NCI-H510A (cell line): ENCODE measurements at regions not wholly inside any gene's neighbourhood (a gene's known extent, or its start where the extent isn't known, plus 50 kb on each side); places are given as distances from the start of the nearest gene placed in this dataset.

Source experiments
- DNase-seq: peaks from one replicate; lab custom pipeline; 2025; lab: John Stamatoyannopoulos, UW

- no peak for DNase-seq
Observed at GRCh38 chr11:69931060-69931910, 112.1 kb upstream of the FGF3 start.

DNA sequence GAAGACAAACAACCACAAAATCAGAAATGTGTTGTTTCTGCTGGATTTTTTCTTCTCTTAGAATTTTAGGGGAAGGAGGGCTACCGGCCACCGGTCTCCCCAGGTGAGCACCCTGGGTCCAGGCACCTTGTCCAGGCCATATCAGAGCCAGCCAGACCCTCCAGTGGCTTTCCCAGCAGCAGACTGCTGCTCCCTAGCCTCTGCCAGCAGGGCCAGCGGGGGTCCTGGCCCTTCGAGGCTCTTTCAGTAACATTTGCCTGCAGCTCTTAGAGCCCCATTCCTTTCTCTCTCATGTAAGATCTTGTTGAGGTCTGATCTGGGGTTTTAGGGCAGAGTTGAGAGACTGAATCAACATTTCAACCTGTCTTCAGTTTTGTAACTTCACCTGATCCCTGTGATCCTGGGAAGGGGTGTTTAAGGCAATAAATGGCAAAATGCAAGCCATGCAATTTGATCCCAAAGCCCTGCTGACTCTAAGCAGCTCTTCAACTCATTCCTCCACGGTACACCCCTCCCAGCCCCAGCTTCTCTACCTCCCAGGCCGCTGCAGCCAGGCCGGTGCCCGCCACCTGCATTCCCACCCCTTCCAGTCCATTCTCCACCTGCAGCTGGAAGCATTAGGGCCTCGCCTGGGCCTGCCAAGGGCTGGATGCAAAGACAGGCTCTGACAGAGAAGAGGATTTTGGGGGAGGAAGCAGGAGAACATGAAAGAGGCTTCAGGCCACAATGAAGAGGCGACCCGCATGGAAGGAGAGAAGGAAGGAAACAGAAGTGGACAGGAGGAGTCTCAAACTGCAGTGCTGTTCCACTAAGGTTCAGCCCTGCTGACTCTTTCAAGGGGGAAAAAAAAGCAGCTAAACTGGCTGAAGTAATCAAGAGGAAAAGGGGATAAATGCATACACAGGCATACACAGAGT is 113.0 kb upstream of the FGF3 start:
- DNase-seq = no peak

DNA sequence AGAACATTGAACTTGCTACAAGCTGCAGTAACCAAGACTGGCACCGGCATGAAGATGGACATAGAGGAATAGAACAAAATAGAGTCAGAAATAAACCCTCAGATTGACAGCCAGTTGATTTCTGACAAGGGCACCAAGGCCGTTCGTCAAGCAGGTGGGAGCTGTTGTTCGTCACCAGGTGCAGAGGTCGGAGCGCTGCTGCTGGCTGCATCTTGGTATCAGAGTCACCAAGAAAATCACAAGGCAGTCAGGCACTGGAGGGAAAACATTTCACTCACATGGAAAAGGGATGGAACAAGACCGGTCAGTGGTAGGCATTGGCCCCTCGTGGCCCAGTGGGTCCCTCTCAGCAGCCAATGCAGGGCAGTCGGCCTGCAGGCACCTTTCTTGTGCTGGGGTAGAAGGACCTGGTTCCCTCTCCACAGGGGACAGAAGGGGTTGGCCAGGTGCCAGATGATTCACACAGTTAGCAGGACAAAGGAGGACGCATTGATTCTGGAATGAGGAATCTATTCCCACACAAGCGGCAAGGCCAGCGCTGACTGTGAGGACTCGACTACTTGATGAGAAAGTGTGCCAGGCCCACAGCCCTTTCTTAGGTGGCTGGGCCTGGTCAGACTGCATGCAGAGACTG is 115.8 kb upstream of the FGF3 start:
- no peak for DNase-seq

DNA sequence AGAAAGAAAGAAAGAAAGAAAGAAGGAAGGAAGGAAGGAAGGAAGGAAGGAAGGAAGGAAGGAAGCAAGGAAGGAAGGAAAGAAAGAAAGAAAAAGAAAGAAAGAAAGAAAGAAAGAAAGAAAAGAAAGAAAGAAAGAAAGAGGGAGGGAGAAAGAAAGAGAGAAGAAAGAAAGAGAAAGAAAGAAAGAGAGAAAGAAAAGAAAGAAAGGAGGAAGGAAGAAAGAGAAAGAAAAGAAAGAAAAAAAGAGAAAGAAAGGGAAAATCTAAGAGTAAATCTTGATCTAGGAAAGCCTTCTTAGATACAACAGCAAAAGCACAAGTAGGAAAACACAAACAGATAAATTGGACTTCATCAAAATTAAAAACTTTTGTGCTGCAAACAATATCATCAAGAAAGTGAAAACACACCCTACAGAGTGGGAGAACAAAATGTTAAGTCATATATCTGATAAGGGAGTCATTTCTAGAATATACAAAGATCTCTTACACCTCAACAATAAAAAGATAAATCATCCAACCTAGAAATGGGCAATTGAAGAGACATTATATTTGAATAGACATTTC is 116.8 kb upstream of the FGF3 start:
- no peak for DNase-seq

DNA sequence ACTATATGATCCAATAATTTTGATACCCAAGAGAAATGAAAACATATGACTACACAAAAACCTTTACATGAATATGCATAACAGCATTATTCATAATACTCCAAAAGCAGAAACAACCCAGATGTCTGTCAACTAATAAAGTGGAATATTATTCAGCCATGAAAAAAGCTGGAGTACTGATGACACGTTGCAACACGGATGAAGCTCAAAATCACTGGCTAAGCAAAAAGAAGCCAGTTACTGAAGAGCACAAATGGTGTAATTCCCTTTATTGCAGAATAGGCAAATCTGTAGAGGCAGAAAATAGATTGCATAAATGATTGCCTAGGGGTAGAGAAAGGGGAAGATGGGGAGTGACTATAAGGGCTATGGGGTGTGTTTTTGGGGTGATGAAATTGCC is 117.6 kb upstream of the FGF3 start:
- DNase-seq = no peak

DNA sequence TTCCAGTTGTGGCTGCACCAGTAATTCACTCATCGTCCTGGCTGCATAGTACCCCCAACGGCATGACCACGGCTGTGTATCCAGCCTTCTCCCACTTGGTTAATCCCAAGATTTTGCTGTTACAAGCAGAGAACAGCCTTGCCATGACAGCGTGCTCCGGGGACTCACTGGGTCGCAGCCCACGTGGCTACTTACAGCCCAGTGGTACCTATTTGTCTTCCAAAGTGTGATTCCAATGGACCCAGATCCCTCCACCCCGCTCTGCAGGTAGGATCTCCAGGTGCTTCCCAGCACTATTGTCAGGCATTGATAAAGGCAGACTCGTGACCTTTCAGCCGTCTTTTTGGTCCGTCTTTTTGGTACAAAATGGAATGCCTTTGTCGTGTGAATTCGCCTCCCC is 119.0 kb upstream of the FGF3 start:
- DNase-seq = no peak

DNA sequence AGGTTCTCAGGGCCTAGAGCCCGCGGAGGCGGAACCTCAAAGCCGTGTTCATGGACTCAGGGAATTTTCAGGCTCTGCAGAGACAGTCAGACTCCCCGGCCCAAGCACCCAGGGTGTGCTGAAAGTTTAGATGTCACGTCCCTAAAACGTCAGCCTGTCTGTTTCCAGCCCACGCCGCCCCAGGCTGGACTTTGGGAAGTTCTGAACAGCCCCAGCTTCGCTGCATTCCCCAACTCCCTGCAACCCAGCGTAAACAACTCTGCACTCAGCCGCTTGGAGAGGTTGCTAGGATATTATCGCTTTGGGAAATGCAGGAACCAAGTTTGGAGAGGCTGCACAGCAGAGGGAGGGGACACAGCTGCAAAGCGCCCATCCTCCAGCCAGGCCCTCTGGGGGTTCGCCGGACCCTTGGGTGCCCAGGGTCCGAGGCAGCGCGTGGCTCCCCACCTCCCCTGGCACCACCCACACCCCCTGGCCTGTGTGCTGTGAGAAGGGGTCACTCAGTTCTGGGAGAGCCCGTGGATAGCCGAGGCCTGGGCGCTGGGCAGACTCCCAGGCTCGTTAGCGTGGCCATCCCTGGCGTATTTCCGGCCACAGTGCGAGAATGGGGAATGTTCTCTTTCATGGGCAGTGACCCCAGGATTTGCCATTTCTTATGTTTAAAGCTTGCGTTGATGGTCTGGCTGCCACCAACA is 120.5 kb upstream of the FGF3 start:
- no peak for DNase-seq

- DNase-seq = no peak
Observed at GRCh38 chr11:69940246-69940610, 121.0 kb upstream of the FGF3 start.

DNA sequence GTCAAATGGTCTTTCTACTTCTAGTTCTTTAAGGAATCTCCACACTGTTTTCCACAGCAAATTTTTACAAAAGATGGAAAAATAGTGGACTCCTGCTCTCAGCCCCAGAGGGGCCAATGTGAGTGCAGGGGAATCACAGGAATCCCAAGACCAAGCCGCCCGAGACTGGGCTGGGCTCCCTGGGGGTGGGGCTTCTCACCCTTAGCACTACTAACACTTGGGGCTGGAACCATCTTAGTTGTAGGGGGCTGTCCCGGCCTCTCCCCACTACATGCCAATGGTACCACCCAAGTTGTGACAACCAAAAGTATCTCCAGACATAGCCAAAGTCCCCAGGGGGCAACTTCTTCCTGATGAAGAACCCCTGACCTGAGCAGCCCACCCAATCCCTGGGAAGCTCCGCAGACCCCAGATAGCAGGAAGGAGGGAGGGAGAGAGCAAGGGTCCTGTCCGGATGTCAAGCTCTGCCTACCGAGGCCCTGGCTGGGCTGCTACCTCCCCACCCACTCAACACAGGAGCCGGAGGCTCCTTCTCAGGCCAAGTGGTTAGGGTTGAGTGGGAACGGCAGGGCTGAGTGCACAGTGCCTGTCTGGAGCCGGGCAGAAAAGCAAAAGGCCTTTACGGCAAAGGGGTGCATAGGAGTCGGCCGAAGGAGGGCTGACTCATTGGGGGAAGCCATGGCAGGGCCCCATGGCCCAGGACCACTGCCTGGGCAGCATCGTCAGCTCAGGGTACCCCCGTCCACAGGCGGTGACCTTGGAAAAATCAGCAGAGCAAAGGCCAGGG is 122.5 kb upstream of the FGF3 start:
- DNase-seq = no peak

DNA sequence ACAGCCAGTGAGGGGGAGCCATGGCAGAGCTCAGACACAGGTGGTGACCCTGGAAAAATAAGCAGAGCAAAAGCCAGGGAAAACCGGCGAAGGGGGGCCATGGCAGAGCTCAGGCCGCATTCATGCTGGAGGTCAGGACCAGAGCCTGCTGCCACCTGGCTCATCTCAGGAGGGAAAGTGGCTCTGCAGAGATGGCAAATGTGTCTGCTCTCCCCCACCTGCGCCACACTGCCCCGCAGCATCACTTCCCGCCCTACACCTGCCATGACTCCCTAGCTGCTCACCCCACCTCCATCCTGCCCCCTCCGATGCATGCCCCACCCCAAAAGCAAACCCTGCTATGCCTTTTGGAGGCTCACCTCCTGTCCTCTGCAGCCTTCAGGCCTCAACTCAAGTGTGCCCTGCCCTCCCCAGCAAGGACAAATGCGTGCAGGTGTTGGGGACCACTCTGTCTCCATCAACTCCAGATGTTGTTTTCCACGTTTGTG is 123.2 kb upstream of the FGF3 start:
- no peak for DNase-seq

- no peak for DNase-seq
Observed at GRCh38 chr11:69943066-69943465, 123.8 kb upstream of the FGF3 start.

DNA sequence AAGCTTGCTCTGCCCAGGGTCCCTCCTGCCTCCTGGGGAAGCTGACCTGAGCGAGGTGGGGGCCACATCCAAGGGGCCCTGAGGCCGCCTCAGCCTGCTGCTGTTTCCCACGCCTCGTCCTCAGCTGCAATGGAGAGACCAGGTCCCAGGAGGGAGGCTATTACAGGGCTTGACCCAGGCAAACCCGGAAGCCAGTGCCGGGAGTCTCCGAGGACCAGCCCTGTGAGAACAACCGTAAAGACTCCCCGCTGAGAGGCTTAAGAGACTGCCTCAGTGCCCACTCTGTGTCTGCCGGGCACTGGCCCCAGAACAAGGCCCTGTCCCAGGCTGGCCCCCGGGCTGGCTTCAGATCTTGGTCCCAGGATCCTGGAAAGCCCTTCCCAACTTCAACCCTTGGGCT is 124.3 kb upstream of the FGF3 start:
- DNase-seq = no peak

DNA sequence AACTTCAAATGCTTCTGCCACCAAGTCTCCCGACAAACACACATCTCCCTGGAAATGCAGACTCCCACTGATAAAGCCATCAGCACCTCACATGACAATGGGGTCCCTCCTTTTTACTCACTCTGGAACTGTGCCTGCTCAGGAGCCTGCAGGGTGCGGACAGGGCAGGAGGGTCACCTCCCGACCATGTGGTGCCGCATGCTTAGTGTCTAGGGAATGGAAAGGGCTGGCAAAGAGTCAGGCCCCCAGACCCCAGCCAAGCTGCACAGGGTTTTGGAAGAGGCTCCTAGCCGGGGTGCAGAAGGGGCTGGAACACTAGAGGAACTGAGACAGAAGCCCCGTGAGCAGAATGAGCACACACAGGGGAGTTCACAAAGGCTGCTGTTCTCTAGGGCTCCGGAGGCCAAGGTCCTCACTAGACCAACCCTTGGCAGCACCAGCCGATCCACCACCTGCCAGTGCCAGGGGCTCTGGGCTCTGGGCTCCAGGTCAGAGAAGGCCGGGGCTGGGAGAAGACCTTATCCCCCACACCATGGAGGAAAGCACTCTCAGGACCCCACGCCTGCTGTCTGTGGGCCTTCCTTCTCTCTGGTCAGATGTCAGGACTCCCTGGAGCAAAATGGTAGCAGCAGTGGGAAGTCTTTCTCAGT is 125.1 kb upstream of the FGF3 start:
- no peak for DNase-seq

GRCh38 chr11:69945157-69945556 is 125.9 kb upstream of the FGF3 start:
- DNase-seq = no peak

DNA sequence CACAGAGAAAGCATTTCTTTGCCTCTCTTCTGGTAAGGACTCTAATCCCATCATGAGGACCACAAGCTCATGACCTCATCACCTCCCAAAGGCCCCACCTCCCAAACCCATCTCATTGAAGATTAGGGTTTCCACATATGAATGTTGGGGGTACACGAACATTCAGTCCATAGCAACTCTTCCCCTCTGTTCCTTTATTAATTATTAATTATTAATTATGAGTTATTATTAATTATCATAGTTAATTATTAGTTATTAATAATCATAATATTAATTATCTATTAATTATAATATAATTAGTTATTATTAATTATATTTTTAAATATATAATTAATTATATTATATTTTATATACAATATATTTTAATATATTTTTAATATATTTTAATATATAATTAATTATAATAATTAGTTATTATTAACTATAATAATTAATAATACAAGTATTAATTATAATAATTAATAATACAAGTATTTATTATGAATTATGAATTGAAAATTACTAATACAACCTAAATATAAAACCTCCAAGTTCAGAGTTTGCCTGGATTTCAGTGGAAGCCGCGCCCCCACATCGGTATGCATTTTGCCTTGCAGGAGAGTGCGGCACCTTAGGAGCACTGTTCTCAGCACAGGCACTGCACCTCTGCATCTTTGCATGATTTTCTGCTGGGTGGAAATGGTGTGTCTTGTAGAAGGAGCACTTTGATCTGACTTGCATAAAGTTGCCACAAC is 128.0 kb upstream of the FGF3 start:
- no peak for DNase-seq

DNA sequence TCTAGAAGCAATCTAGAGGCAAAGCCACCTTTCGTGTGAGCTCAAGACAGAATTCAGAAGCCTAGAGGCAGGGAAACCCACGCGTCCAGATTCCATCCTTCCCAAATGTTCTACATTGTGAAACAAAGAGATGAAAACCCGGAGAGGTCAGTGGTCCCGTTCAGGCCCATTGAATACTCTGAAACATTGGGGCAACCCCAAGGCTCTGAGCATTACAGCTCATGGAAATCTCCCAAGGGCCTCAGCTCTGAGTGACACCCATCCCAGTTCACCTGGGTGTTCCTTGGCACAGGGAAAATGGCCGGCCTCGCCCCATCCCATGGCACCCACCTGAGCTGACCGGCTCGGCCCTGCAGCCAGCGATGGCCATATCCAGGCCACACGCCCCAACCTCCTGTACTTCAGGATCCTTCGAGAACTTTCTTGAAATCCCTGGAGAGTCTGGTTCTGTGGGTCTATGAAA is 128.6 kb upstream of the FGF3 start:
- no peak for DNase-seq

- DNase-seq = no peak
Observed at GRCh38 chr11:69948256-69949141, 129.3 kb upstream of the FGF3 start.

- no peak for DNase-seq
Observed at GRCh38 chr11:69949327-69949726, 128.8 kb upstream of the ANO1 start.
